ENCODE measurements at regions not wholly inside any gene's neighbourhood (a gene's known extent, or its start where the extent isn't known, plus 50 kb on each side); places are given as distances from the start of the nearest gene placed in this dataset.

DNA sequence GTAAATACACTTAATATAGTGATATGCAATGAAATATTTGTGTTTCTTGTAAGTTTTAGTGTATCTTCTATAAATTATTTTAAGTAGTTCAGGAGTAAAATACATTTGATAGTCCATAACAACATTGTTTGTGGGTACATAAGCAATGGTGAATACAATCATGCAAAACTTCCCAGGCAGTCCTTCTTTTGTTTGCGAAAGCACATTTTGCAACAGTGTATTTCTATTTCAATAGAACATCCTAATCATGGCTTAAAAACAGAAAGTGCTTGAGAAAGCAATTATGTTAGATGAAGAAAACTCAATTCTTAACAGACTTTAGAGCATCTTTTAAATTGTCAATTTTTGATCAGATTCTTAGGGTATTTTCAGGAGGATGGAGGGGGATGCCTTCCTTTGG, 155.6 kb downstream of the POSTN start:
- Histone ChIP-seq H3F3A (ENCODE audit: low read length, unreplicated experiment) (no peaks in the 10 kb centered on the region), H3K27me3 (ENCODE audit: low read length) (peaks cover 4% of the 10 kb centered on the region; the same call in 1 of the 2 replicates), H2AFZ (ENCODE audit: low read length) (no peak overlapping the region), H3K4me2 (ENCODE audit: low read length) (no peak overlapping the region), H3K4me1 (ENCODE audit: insufficient read depth, low read length) (no peaks in the 10 kb centered on the region), H3K9me3 (ENCODE audit: low read length) (no peaks in the 10 kb centered on the region), H3K9ac (ENCODE audit: low read length) (no peak overlapping the region), H3K4me3 (ENCODE audit: low read length) (no peak overlapping the region), H3K79me2 (ENCODE audit: low read length) (no peaks in the 10 kb centered on the region), H3K9me2 (replicated peaks; ENCODE audit: low read length) (no peaks in the 10 kb centered on the region), H3K36me3 (ENCODE audit: low read depth, low read length) (no peaks in the 10 kb centered on the region), H4K20me1 (ENCODE audit: low read length) (no peaks in the 10 kb centered on the region), H3K27ac (ENCODE audit: low read length) (no peak overlapping the region)
- ChIA-PET CTCF (no interaction called here), POLR2A (ENCODE audit: unreplicated experiment) (no interaction called here)
- DNase-seq (no peak), ATAC-seq (no peak)
- BruUV-seq (replicated peaks): no TSS peak
- TF ChIP-seq EZH2 (IDR thresholded peaks at IDR 0.05; ENCODE audit: low read length, unreplicated experiment) (no peak), CTCF (conservative IDR thresholded peaks at IDR 0.05; ENCODE audit: low read depth, low read length) (no peak), EZH2phosphoT487 (IDR thresholded peaks at IDR 0.05; ENCODE audit: borderline replicate concordance, low read length) (no peak)
- intact Hi-C loops (cut with micrococcal nuclease): no loop called here

- no peak overlapping the region for H3K4me2 ChIP-seq (ENCODE audit: low read length)
- H2AFZ ChIP-seq (ENCODE audit: low read length): no peak overlapping the region
- ATAC-seq (no peak), DNase-seq (no peak)
- no peak overlapping the region for H3K27ac ChIP-seq (ENCODE audit: low read length)
- ChIA-PET POLR2A (ENCODE audit: unreplicated experiment) (no interaction called here), CTCF (no interaction called here)
- BruUV-seq (replicated peaks): no TSS peak
- no peak overlapping the region for H3K9ac ChIP-seq (ENCODE audit: low read length)
- H3K9me2 ChIP-seq (replicated peaks; ENCODE audit: low read length): no peaks in the 10 kb centered on the region
- H3K4me1 ChIP-seq (ENCODE audit: insufficient read depth, low read length): no peaks in the 10 kb centered on the region
- no peaks in the 10 kb centered on the region for H3K27me3 ChIP-seq (ENCODE audit: low read length)
- no peaks in the 10 kb centered on the region for H3K79me2 ChIP-seq (ENCODE audit: low read length)
- no peaks in the 10 kb centered on the region for H4K20me1 ChIP-seq (ENCODE audit: low read length)
- no peaks in the 10 kb centered on the region for H3F3A ChIP-seq (ENCODE audit: low read length, unreplicated experiment)
- TF ChIP-seq EZH2 (IDR thresholded peaks at IDR 0.05; ENCODE audit: low read length, unreplicated experiment) (no peak), CTCF (conservative IDR thresholded peaks at IDR 0.05; ENCODE audit: low read depth, low read length) (no peak), EZH2phosphoT487 (IDR thresholded peaks at IDR 0.05; ENCODE audit: borderline replicate concordance, low read length) (no peak)
- no peak overlapping the region for H3K4me3 ChIP-seq (ENCODE audit: low read length)
- no peaks in the 10 kb centered on the region for H3K9me3 ChIP-seq (ENCODE audit: low read length)
- intact Hi-C loops (cut with micrococcal nuclease): no loop called here
- no peaks in the 10 kb centered on the region for H3K36me3 ChIP-seq (ENCODE audit: low read depth, low read length)
These were observed 162.7 kb downstream of the POSTN start for GRCh38 chr13:37435881-37436280.

GRCh38 chr13:37433086-37433485, 165.5 kb downstream of the POSTN start:
- POLR2A ChIA-PET (ENCODE audit: unreplicated experiment): no interaction called here
- CTCF ChIA-PET: no interaction called here
- no peak for ATAC-seq
- Histone ChIP-seq H3K9ac (ENCODE audit: low read length) (no peak overlapping the region), H3K27ac (ENCODE audit: low read length) (no peak overlapping the region), H4K20me1 (ENCODE audit: low read length) (no peaks in the 10 kb centered on the region), H3K9me2 (replicated peaks; ENCODE audit: low read length) (no peaks in the 10 kb centered on the region), H3K79me2 (ENCODE audit: low read length) (no peaks in the 10 kb centered on the region), H3K4me2 (ENCODE audit: low read length) (no peak overlapping the region), H3K9me3 (ENCODE audit: low read length) (no peaks in the 10 kb centered on the region), H2AFZ (ENCODE audit: low read length) (no peak overlapping the region), H3F3A (ENCODE audit: low read length, unreplicated experiment) (no peaks in the 10 kb centered on the region), H3K27me3 (ENCODE audit: low read length) (no peaks in the 10 kb centered on the region), H3K4me1 (ENCODE audit: insufficient read depth, low read length) (no peaks in the 10 kb centered on the region), H3K4me3 (ENCODE audit: low read length) (no peak overlapping the region), H3K36me3 (ENCODE audit: low read depth, low read length) (no peaks in the 10 kb centered on the region)
- BruUV-seq (replicated peaks): no TSS peak
- no peak for DNase-seq
- TF ChIP-seq EZH2 (IDR thresholded peaks at IDR 0.05; ENCODE audit: low read length, unreplicated experiment) (no peak), CTCF (conservative IDR thresholded peaks at IDR 0.05; ENCODE audit: low read depth, low read length) (no peak), EZH2phosphoT487 (IDR thresholded peaks at IDR 0.05; ENCODE audit: borderline replicate concordance, low read length) (no peak)
- intact Hi-C loops (cut with micrococcal nuclease): no loop called here
